ENCODE measurements at regions not wholly inside any gene's neighbourhood (a gene's known extent, or its start where the extent isn't known, plus 50 kb on each side); places are given as distances from the start of the nearest gene placed in this dataset.

DNA sequence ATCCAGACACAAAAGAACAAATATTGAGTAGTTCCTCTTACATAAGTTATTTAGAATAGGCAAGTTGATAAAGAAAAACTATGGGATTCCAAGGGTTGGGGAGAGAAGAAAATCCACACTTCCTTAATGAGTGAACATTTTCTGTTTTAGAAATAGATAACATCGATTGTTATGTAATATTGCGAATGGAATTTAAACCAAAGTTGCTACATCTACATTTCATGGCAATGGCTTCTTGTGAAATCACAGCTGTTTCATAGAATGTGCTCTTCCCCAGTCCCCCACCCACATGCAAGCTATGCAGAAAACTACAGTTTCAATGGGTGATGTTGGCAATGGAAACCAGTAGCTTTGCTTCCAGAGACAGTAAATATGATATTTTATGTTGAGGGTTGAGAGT, 1639.5 kb downstream of the SI start:
- TF ChIP-seq GATA3 (IDR thresholded peaks at IDR 0.05; ENCODE audit: low read depth, low read length) (no peak), GATA2 (IDR thresholded peaks at IDR 0.05; ENCODE audit: low read depth, low read length) (no peak)

Data from SH-SY5Y (cell line).